Osteocyte (in vitro differentiated cells): ENCODE measurements at regions not wholly inside any gene's neighbourhood (a gene's known extent, or its start where the extent isn't known, plus 50 kb on each side); places are given as distances from the start of the nearest gene placed in this dataset.

Experiments used
- DNase-seq: peaks from one replicate; pipeline ENCODE4 v3.0.0; 2021; ENCODE audit warnings: mixed read lengths; ENCODE audit not compliant: unreplicated experiment; ENCODE audit errors: extremely low spot score
- H3K27ac Mint-ChIP-seq: one replicate; pipeline ENCODE4 v1.8.0; 2021; ENCODE audit warnings: mild to moderate bottlenecking, mixed read lengths; ENCODE audit not compliant: unreplicated experiment
- H3K27me3 Mint-ChIP-seq: one replicate; pipeline ENCODE4 v1.8.0; 2021; ENCODE audit warnings: mixed read lengths; ENCODE audit not compliant: unreplicated experiment
- H3K36me3 Mint-ChIP-seq: one replicate; pipeline ENCODE4 v1.8.0; 2021; ENCODE audit warnings: mixed read lengths; ENCODE audit not compliant: unreplicated experiment
- H3K4me1 Mint-ChIP-seq: one replicate; pipeline ENCODE4 v1.8.0; 2021; ENCODE audit warnings: mixed read lengths; ENCODE audit not compliant: unreplicated experiment
- H3K4me3 Mint-ChIP-seq: one replicate; pipeline ENCODE4 v1.8.0; 2021; ENCODE audit warnings: mild to moderate bottlenecking, moderate library complexity, mixed read lengths; ENCODE audit not compliant: unreplicated experiment
- H3K9me3 Mint-ChIP-seq: one replicate; pipeline ENCODE4 v1.8.0; 2021; ENCODE audit warnings: mixed read lengths; ENCODE audit not compliant: unreplicated experiment
- TF ChIP-seq, protein P1 (sequence below): fragments of 200-600 bp; sonication (generic); IDR thresholded peaks from 2 replicates; pipeline ENCODE4 v1.5.0; 2021; ENCODE audit warnings: antibody characterized with exemption, mild to moderate bottlenecking, moderate library complexity

DNA sequence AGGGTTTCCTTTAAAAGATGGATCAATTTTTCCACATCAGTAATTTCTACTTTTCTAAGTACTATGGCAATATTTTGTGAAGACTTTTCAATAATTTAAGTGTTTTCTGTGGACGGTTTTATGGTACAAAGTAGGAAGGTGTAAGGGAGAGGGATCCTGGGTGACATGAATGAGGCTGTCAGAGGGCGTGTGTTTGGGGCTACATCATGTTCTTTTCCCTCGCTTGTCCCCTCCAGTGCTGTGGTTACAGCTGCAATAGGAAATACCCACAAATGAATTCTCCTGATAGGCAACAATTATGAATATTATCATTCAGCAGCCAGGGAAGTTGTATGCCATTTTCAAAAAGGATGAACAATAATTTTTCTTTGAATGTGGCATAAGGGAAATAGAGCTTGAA lies 83.8 kb downstream of the CAVIN4 start:
- DNase-seq: no peak
- Mint-ChIP-seq H3K9me3 (peaks cover 3% of the 10 kb centered on the region), H3K36me3 (no peaks in the 10 kb centered on the region), H3K4me3 (no peak overlapping the region), H3K27me3 (peaks cover 3% of the 10 kb centered on the region), H3K27ac (no peak overlapping the region), H3K4me1 (no peaks in the 10 kb centered on the region)
- TF ChIP-seq, protein P1, sequence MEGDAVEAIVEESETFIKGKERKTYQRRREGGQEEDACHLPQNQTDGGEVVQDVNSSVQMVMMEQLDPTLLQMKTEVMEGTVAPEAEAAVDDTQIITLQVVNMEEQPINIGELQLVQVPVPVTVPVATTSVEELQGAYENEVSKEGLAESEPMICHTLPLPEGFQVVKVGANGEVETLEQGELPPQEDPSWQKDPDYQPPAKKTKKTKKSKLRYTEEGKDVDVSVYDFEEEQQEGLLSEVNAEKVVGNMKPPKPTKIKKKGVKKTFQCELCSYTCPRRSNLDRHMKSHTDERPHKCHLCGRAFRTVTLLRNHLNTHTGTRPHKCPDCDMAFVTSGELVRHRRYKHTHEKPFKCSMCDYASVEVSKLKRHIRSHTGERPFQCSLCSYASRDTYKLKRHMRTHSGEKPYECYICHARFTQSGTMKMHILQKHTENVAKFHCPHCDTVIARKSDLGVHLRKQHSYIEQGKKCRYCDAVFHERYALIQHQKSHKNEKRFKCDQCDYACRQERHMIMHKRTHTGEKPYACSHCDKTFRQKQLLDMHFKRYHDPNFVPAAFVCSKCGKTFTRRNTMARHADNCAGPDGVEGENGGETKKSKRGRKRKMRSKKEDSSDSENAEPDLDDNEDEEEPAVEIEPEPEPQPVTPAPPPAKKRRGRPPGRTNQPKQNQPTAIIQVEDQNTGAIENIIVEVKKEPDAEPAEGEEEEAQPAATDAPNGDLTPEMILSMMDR: no peak

DNA sequence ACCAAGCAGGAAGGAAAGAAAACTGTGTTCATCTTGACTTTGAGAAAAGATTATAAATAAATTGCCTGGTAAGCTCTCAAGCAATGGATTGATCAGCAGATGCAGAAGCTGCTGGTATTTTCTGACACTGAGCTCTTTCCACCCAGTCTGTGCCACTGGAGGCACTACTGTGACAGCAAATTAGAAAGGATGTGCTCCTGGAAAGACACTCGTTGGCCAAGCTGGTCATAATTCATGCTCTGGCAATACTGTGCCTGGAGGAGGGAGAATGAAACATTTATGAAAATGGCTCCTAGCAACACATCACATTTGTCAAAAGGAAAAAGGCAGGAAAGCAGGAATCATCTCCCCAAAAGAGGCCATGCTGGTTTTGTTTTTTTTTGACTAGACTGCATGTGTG lies 84.2 kb downstream of the CAVIN4 start:
- Mint-ChIP-seq H3K4me3 (no peak overlapping the region), H3K9me3 (peaks cover 3% of the 10 kb centered on the region), H3K27ac (no peak overlapping the region), H3K4me1 (no peaks in the 10 kb centered on the region), H3K27me3 (peaks cover 3% of the 10 kb centered on the region), H3K36me3 (no peaks in the 10 kb centered on the region)
- TF ChIP-seq, protein P1: no peak
- DNase-seq: no peak

DNA sequence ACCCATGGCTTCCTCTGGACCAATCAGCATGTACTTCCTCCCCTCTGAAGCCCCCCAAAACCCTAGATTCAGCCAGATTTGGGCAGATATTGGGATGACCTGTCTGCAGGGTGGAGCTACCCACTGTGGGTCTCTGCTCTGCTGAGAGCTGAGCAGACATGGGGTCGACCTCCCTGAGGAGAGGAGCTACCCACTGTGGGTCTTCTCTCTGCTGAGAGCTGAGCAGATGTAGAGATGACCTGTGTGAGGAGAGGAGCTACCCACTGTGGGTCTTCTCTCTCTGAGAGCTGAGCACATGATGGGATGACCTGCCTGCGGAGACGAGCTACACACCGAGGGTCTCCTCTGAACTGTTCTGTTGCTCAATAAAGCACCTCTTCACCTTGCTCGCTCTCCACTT lies 89.6 kb downstream of the CAVIN4 start:
- H3K9me3 Mint-ChIP-seq: no peaks in the 10 kb centered on the region
- no peak overlapping the region for H3K4me3 Mint-ChIP-seq
- no peak overlapping the region for H3K27ac Mint-ChIP-seq
- TF ChIP-seq, protein P1: no peak
- H3K4me1 Mint-ChIP-seq: no peaks in the 10 kb centered on the region
- no peak for DNase-seq
- no peaks in the 10 kb centered on the region for H3K36me3 Mint-ChIP-seq
- H3K27me3 Mint-ChIP-seq: peaks cover 3% of the 10 kb centered on the region

DNA sequence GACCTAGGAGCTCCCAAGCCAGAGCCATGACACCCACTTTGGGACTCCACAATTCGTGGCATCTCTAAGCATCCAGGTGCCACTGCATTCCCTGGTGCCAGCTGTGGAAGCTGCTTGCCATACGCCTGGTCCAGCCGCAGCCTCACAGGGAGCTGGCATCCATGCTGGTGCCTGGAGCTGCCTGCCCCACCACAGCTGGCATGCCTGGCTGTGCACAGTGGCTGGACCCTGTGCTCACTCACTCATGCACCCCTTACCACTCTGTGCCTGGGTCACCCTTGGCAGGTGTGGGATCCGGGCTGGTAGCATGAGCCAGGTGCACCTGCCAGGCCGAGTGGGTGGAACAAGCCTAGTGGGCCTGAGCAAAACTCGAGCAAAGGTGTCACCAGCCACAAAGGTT lies 90.1 kb downstream of the CAVIN4 start:
- TF ChIP-seq, protein P1: no peak
- no peaks in the 10 kb centered on the region for H3K4me1 Mint-ChIP-seq
- DNase-seq: no peak
- H3K27me3 Mint-ChIP-seq: peaks cover 6% of the 10 kb centered on the region
- H3K27ac Mint-ChIP-seq: no peak overlapping the region
- no peak overlapping the region for H3K4me3 Mint-ChIP-seq
- H3K9me3 Mint-ChIP-seq: no peaks in the 10 kb centered on the region
- no peaks in the 10 kb centered on the region for H3K36me3 Mint-ChIP-seq

DNA sequence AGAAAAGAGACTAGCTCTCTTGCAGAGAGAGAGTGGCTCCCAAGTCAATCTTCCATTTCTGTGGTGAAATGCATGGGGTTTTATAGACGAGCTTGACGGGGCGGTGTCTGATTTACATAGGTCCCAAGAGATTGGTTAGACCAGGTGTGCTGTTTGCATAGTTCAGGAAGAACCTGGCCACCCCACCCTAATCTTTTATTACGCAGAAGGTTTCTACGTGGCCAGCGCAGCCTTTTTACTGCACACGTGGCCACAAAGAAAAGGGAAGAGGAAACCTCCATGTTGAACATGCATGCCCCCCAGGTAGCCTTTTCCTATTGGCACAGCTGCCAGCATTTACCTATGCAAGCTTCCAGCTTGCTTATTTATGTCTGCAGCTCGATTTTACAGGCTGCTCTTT lies 92.1 kb downstream of the CAVIN4 start:
- DNase-seq: no peak
- Mint-ChIP-seq H3K27ac (no peak overlapping the region), H3K4me3 (no peak overlapping the region), H3K27me3 (peaks cover 6% of the 10 kb centered on the region), H3K4me1 (no peaks in the 10 kb centered on the region), H3K9me3 (no peaks in the 10 kb centered on the region), H3K36me3 (no peaks in the 10 kb centered on the region)
- TF ChIP-seq, protein P1: no peak
